ENCODE measurements at regions not wholly inside any gene's neighbourhood (a gene's known extent, or its start where the extent isn't known, plus 50 kb on each side); places are given as distances from the start of the nearest gene placed in this dataset.
A peak's percentile ranks its signal among the peaks of the same experiment; 100 is the strongest.

DNA sequence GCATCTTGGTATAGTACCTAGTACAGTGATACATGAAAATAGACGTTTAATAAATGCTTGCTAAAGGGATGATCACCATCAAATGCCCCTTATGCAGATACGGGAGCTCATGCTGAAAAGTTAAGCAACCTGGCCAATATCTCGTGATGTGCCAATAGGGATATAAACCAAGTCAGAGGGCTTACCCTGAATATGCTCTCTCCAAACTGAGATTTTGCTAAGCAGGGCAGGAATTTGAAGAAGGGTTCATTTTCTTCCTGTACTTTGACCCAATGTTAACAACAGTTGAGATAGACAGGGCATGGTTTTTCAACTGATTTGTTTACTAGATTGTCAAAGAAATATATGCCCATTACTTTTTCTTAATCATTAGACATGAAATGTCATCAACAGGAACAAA lies 219.3 kb upstream of the PREP start (continued):
- TF ChIP-seq MYC (IDR thresholded peaks at IDR 0.05; ENCODE audit: borderline replicate concordance, low read length) (no peak), RFX5 (IDR thresholded peaks at IDR 0.05) (no peak), CHD4 (IDR thresholded peaks at IDR 0.05; ENCODE audit: borderline replicate concordance) (no peak)
- TF ChIP-seq, protein P1, sequence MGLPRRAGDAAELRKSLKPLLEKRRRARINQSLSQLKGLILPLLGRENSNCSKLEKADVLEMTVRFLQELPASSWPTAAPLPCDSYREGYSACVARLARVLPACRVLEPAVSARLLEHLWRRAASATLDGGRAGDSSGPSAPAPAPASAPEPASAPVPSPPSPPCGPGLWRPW (IDR thresholded peaks at IDR 0.05) = no peak

DNA sequence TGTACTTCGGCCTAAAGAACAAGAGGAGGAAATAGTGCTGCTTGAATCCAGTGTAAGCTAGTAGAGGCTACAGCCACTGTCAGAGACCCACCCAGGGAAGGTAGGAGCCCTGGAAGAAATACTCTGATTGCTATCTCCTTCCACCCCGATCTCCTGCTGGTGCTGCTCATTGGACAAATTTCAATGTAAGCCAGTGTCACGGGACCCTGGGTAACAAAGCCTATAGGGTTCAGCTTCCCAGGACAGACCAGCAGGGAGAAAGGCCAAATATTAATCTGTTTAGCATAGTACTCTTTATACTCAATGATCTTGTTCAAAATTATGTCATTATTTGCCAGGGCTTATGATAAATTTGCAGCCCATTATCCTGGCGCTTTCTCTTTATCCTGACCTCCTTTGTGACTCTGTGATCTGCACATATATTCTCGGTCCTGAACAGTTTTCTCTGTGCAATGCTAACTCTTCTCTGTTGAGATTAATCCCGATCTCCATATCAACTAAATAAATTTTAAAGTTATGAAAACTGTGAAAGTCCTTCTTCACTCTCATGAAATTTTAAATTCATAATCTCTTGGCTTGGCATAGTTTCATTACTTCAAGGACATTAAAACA lies 218.8 kb upstream of the PREP start:
- ChIA-PET POLR2A (no interaction called here), CTCF (no interaction called here)
- Histone ChIP-seq H3K4me1 (no peaks in the 10 kb centered on the region), H3K4me3 (no peak overlapping the region), H3K9me3 (no peaks in the 10 kb centered on the region), H3K27ac (peak overlapping the region in 1 of 2 experiments; percentile 44; a peak in 2 of 6 replicates), H3K4me2 (no peak overlapping the region)
- no peak for DNase-seq (ENCODE audit: low read depth in 1 of 2, low spot score in 1 of 2)
- FAIRE-seq = no peak
- ATAC-seq = no peak
- TF ChIP-seq KDM1A (IDR thresholded peaks at IDR 0.05; ENCODE audit: low read depth) (no peak), HOXB5 (CRISPR knock-in tag; IDR thresholded peaks at IDR 0.05) (no peak), NFE2L2 (conservative IDR thresholded peaks at IDR 0.05; ENCODE audit: low read length) (no peak), EHMT2 (IDR thresholded peaks at IDR 0.05; ENCODE audit: low read depth) (no peak), EP300 (IDR thresholded peaks at IDR 0.05) (no peak), GATA3 (IDR thresholded peaks at IDR 0.05; ENCODE audit: borderline replicate concordance) (no peak), POLR2A (IDR thresholded peaks at IDR 0.05; ENCODE audit: low read length) (no peak)
- WGBS (ENCODE audit: missing lambda C conversion rate) = 85% methylated on average over 6 of the region's 6 CpGs

DNA sequence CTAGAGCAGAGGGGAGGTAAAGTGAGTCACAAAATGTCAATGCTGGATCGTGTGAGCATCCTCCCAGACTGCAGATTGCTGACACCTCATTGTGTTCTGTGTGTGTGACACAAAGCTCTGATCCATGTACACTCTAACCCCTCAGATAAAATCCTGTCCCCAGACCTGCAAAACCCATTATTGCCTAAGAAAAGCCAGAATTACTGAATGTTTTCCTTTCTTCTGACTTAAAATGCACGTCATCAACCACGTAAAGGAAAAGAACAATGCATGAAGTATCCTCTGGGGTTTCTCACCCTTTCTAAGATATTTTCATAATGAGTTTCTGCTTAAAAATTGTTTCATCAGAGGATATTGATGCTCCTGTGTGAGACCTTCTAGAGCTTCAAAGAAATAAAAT lies 218.0 kb upstream of the PREP start:
- ChIA-PET CTCF (no interaction called here), POLR2A (no interaction called here)
- Histone ChIP-seq H3K4me3 (no peak overlapping the region), H3K27ac (peak overlapping the region in 1 of 2 experiments; percentile 32; a peak in 1 of 6 replicates), H3K4me2 (no peak overlapping the region), H3K4me1 (no peaks in the 10 kb centered on the region), H3K9me3 (no peaks in the 10 kb centered on the region)
- ATAC-seq = no peak
- FAIRE-seq = no peak
- 85% methylated on average over 3 of the region's 3 CpGs for WGBS (ENCODE audit: missing lambda C conversion rate)
- no peak for TF ChIP-seq RAD21 (conservative IDR thresholded peaks at IDR 0.05 in 1 of 2, IDR thresholded peaks at IDR 0.05 in 1 of 2)
- TF ChIP-seq KDM1A (IDR thresholded peaks at IDR 0.05; ENCODE audit: low read depth) = no peak
- TF ChIP-seq RFX5 (IDR thresholded peaks at IDR 0.05) = no peak
- TF ChIP-seq, protein P2, sequence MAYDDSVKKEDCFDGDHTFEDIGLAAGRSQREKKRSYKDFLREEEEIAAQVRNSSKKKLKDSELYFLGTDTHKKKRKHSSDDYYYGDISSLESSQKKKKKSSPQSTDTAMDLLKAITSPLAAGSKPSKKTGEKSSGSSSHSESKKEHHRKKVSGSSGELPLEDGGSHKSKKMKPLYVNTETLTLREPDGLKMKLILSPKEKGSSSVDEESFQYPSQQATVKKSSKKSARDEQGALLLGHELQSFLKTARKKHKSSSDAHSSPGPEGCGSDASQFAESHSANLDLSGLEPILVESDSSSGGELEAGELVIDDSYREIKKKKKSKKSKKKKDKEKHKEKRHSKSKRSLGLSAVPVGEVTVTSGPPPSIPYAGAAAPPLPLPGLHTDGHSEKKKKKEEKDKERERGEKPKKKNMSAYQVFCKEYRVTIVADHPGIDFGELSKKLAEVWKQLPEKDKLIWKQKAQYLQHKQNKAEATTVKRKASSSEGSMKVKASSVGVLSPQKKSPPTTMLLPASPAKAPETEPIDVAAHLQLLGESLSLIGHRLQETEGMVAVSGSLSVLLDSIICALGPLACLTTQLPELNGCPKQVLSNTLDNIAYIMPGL (CRISPR knock-in tag; IDR thresholded peaks at IDR 0.05; ENCODE audit: borderline replicate concordance) = no peak
- TF ChIP-seq ZFP36 (IDR thresholded peaks at IDR 0.05; ENCODE audit: borderline replicate concordance, partially characterized antibody) = no peak
- TF ChIP-seq POLR2AphosphoS2 (conservative IDR thresholded peaks at IDR 0.05; ENCODE audit: low read length) = no peak
- no peak for TF ChIP-seq ESRRA (IDR thresholded peaks at IDR 0.05; ENCODE audit: borderline replicate concordance, low read length)
- no peak for TF ChIP-seq NR3C1 (IDR thresholded peaks at IDR 0.05)
- no peak for TF ChIP-seq FOSB (CRISPR knock-in tag; IDR thresholded peaks at IDR 0.05)
- TF ChIP-seq, protein P1 (IDR thresholded peaks at IDR 0.05) = no peak
- no peak for TF ChIP-seq NFE2L2 (conservative IDR thresholded peaks at IDR 0.05; ENCODE audit: low read length)
- TF ChIP-seq PHF8 (IDR thresholded peaks at IDR 0.05; ENCODE audit: borderline replicate concordance, low read depth) = no peak
- TF ChIP-seq KDM5A (IDR thresholded peaks at IDR 0.05) = no peak
- no peak for TF ChIP-seq GATA3 (IDR thresholded peaks at IDR 0.05; ENCODE audit: borderline replicate concordance)
- TF ChIP-seq EP300 (IDR thresholded peaks at IDR 0.05) = no peak
- no peak for TF ChIP-seq HOXB5 (CRISPR knock-in tag; IDR thresholded peaks at IDR 0.05)
- TF ChIP-seq CBX8 (IDR thresholded peaks at IDR 0.05) = no peak
- no peak for TF ChIP-seq BHLHE40 (IDR thresholded peaks at IDR 0.05; ENCODE audit: low read depth, low read length)
- no peak for DNase-seq (ENCODE audit: low read depth in 1 of 2, low spot score in 1 of 2)
